ENCODE measurements at regions not wholly inside any gene's neighbourhood (a gene's known extent, or its start where the extent isn't known, plus 50 kb on each side); places are given as distances from the start of the nearest gene placed in this dataset.

DNA sequence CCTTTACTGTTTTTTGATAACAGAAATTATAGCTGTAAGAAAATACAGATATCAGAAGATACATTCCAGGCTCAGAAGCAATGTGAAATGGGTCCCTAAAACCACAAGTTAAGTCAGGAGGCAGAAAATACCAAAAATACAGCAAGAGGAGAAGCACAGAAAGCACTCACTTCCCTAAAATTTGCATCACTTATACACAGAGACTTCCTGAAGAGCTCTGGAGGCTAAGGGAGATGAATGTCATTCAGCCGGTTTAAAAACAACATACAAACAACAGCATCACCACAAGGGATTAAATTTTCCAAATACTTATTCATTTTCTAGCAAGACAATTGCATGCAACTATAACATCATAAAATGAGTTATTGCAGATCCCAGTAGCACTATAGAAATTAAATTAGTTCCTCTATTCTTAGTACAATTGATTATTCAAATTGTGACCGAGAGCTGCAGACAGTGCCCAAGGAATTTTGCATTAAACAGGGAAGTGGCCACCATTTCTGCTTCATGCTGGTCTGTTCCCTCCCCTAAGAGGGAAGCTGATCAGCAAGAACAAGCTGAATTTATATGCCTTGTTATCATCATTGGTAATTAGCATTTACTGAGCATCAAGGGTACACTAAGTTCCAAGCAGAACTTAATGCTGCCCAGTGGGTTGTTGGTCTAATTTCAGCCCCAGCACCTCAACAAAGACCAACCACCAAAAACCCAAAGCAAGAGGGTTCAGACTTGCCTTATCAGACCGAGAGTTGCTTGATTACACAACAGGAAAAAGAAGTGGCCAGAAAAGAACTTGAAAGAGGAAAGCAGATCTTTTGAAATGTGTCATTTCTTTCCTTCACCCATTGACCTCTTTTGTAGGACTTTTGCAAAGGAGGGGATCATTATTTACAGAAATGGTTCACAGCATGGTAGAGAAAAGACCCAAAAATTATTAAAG lies 140.7 kb downstream of the KCTD12 start:
- Mint-ChIP-seq H3K27ac (no peak overlapping the region), H3K4me1 (no peaks in the 10 kb centered on the region), H3K27me3 (ENCODE audit: low read depth) (no peaks in the 10 kb centered on the region), H3K4me3 (no peak overlapping the region), H3K36me3 (no peaks in the 10 kb centered on the region), H3K9me3 (peaks cover 23% of the 10 kb centered on the region)
- TF ChIP-seq CTCF (IDR thresholded peaks at IDR 0.05; ENCODE audit: unreplicated experiment), result no peak
- no peak for DNase-seq (ENCODE audit: low spot score in 2 of 2, unreplicated experiment in 2 of 2)

DNA sequence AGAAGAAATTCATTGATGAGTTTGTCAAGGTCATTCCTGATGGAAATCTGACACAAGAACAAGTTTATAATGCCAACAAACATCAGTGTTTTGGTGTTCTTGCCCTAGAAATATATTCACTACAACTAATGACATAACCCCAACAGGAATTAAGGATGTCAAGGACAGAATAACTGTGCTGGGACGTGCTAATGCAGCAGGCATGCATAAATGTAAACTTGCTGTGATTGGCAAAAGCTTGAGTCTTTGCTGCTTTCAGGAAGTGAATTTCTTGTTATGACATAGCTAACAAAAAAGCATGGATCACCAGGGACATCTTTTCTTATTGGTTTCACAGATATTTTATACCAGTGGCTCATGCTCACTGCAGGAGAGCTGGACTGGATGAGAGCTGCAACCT lies 144.6 kb downstream of the KCTD12 start:
- DNase-seq (ENCODE audit: low spot score in 2 of 2, unreplicated experiment in 2 of 2), result no peak
- H3K27me3 Mint-ChIP-seq (ENCODE audit: low read depth), result no peaks in the 10 kb centered on the region
- H3K27ac Mint-ChIP-seq, result no peak overlapping the region
- H3K9me3 Mint-ChIP-seq, result peaks cover 23% of the 10 kb centered on the region
- no peak for TF ChIP-seq CTCF (IDR thresholded peaks at IDR 0.05; ENCODE audit: unreplicated experiment)
- no peak overlapping the region for H3K4me3 Mint-ChIP-seq
- H3K4me1 Mint-ChIP-seq, result peaks cover 4% of the 10 kb centered on the region
- H3K36me3 Mint-ChIP-seq, result no peaks in the 10 kb centered on the region

DNA sequence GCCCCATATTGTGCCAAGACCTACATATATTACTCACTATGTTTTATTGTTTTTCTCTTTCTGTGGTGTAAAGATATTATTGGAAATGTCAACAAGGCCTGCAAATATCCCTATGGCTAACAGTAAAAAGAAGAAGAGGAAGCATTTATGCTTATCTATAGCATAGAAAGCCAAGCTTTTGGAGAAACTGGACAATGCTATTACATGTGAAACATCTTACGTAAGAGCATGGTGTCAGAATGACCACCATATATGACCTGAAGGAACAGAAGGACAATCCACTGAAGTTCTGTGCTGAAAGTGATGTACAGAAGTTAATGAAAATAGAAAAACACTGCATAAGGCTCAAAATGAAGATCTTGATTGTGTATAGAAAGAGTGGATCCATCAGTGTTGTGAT lies 145.2 kb downstream of the KCTD12 start:
- no peak for TF ChIP-seq CTCF (IDR thresholded peaks at IDR 0.05; ENCODE audit: unreplicated experiment)
- Mint-ChIP-seq H3K27me3 (ENCODE audit: low read depth) (no peaks in the 10 kb centered on the region), H3K36me3 (no peaks in the 10 kb centered on the region), H3K4me1 (peaks cover 5% of the 10 kb centered on the region), H3K4me3 (no peak overlapping the region), H3K27ac (no peak overlapping the region), H3K9me3 (peaks cover 23% of the 10 kb centered on the region)
- DNase-seq (ENCODE audit: low spot score in 2 of 2, unreplicated experiment in 2 of 2), result no peak

GRCh38 chr13:76738616-76739015 lies 147.6 kb downstream of the KCTD12 start:
- Mint-ChIP-seq H3K9me3 (peaks cover 22% of the 10 kb centered on the region), H3K27me3 (ENCODE audit: low read depth) (no peaks in the 10 kb centered on the region), H3K36me3 (no peaks in the 10 kb centered on the region), H3K27ac (no peak overlapping the region), H3K4me1 (peaks cover 9% of the 10 kb centered on the region), H3K4me3 (no peak overlapping the region)
- no peak for TF ChIP-seq CTCF (IDR thresholded peaks at IDR 0.05; ENCODE audit: unreplicated experiment)
- no peak for DNase-seq (ENCODE audit: low spot score in 2 of 2, unreplicated experiment in 2 of 2)

DNA sequence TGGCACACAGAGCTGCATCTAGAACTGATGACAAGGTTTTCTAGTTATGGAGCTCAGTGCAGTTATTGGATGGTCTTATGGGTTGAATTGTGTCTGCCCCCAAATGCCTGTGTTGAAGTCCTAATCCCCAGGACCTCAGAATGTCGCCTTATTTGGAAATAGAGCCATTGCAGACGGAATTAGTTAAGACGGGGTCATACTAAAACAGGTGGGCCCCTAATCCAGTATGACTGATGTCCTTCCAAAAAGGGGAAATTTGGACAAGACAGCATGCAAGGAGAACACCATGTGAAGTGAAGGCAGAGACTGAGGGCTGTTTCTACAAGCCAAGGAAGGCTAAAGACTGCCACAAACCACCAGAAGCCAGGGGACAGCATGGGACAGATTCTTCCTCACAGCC lies 148.7 kb downstream of the KCTD12 start:
- no peaks in the 10 kb centered on the region for H3K27me3 Mint-ChIP-seq (ENCODE audit: low read depth)
- no peaks in the 10 kb centered on the region for H3K36me3 Mint-ChIP-seq
- DNase-seq (ENCODE audit: low spot score in 2 of 2, unreplicated experiment in 2 of 2), result no peak
- TF ChIP-seq CTCF (IDR thresholded peaks at IDR 0.05; ENCODE audit: unreplicated experiment), result no peak
- H3K27ac Mint-ChIP-seq, result no peak overlapping the region
- H3K4me1 Mint-ChIP-seq, result peaks cover 9% of the 10 kb centered on the region
- peaks cover 19% of the 10 kb centered on the region for H3K9me3 Mint-ChIP-seq
- H3K4me3 Mint-ChIP-seq, result no peak overlapping the region
